ENCODE measurements at regions not wholly inside any gene's neighbourhood (a gene's known extent, or its start where the extent isn't known, plus 50 kb on each side); places are given as distances from the start of the nearest gene placed in this dataset.
"Not testable (repeated sequence)": the region's sequence is repeated elsewhere in the genome, so short reads cannot be mapped to it uniquely, and the experiment has no call there.

GRCh38 chr7:45807832-45808231 lies 65.0 kb downstream of the CCDC201 start:
- WGBS (ENCODE audit: insufficient coverage, insufficient replicate concordance, low lambda C conversion rate, missing lambda C conversion rate), result no CpG with 5 or more reads among the region's 2 CpGs
- in situ Hi-C loops (cut with MboI); H3K9me3 ChIP-seq (replicated peaks; ENCODE audit: control insufficient read depth, insufficient read depth, low read length); H3K27ac ChIP-seq (ENCODE audit: control insufficient read depth, insufficient read depth); intact Hi-C loops (cut with micrococcal nuclease; ENCODE audit: unreplicated experiment); H3K36me3 ChIP-seq (ENCODE audit: control insufficient read depth in 2 of 2, insufficient read depth in 2 of 2, low read length in 1 of 2); RAD21 ChIA-PET (ENCODE audit: unreplicated experiment); H3K4me2 ChIP-seq (ENCODE audit: control insufficient read depth, insufficient read depth); H4K20me1 ChIP-seq (ENCODE audit: control insufficient read depth, insufficient read depth); H3K79me2 ChIP-seq (ENCODE audit: control insufficient read depth, insufficient read depth, low read length); BruUV-seq (replicated peaks); H3K9ac ChIP-seq (ENCODE audit: control insufficient read depth, insufficient read depth, low read length); FAIRE-seq; H2AFZ ChIP-seq (ENCODE audit: control insufficient read depth, low read depth, low read length); ATAC-seq; POLR2A ChIA-PET; H3K27me3 ChIP-seq (replicated peaks in 1 of 2; ENCODE audit: control insufficient read depth in 2 of 2, insufficient read depth in 2 of 2, low read length in 1 of 2); H3K4me3 ChIP-seq; SMC1A ChIA-PET (ENCODE audit: uncharacterized antibody, unreplicated experiment); DNase-seq (ENCODE audit: low read depth, low spot score); H3K4me1 ChIP-seq (ENCODE audit: control insufficient read depth, insufficient read depth, low read length): not testable (repeated sequence)
- CTCF ChIA-PET, result interaction anchor here (0.7 kb wide), 1 partner anchor 49 kb away, joined by 3 read pairs; no protein-coding TSS in a partner anchor

GRCh38 chr7:45802214-45802613 lies 70.7 kb downstream of the CCDC201 start:
- H3K4me2 ChIP-seq (ENCODE audit: control insufficient read depth, insufficient read depth); H3K36me3 ChIP-seq (ENCODE audit: control insufficient read depth in 2 of 2, insufficient read depth in 2 of 2, low read length in 1 of 2); H3K27ac ChIP-seq (ENCODE audit: control insufficient read depth, insufficient read depth); POLR2A ChIA-PET; H2AFZ ChIP-seq (ENCODE audit: control insufficient read depth, low read depth, low read length); BruUV-seq (replicated peaks); H3K9me3 ChIP-seq (replicated peaks; ENCODE audit: control insufficient read depth, insufficient read depth, low read length); FAIRE-seq; H4K20me1 ChIP-seq (ENCODE audit: control insufficient read depth, insufficient read depth); CTCF ChIA-PET; ATAC-seq; H3K79me2 ChIP-seq (ENCODE audit: control insufficient read depth, insufficient read depth, low read length); in situ Hi-C loops (cut with MboI); intact Hi-C loops (cut with micrococcal nuclease; ENCODE audit: unreplicated experiment); H3K27me3 ChIP-seq (replicated peaks in 1 of 2; ENCODE audit: control insufficient read depth in 2 of 2, insufficient read depth in 2 of 2, low read length in 1 of 2); H3K4me1 ChIP-seq (ENCODE audit: control insufficient read depth, insufficient read depth, low read length); H3K4me3 ChIP-seq; H3K9ac ChIP-seq (ENCODE audit: control insufficient read depth, insufficient read depth, low read length); SMC1A ChIA-PET (ENCODE audit: uncharacterized antibody, unreplicated experiment); DNase-seq (ENCODE audit: low read depth, low spot score); RAD21 ChIA-PET (ENCODE audit: unreplicated experiment): not testable (repeated sequence)
- 100% methylated on average over 1 of the region's 3 CpGs for WGBS (ENCODE audit: insufficient coverage, insufficient replicate concordance, low lambda C conversion rate, missing lambda C conversion rate)

DNA sequence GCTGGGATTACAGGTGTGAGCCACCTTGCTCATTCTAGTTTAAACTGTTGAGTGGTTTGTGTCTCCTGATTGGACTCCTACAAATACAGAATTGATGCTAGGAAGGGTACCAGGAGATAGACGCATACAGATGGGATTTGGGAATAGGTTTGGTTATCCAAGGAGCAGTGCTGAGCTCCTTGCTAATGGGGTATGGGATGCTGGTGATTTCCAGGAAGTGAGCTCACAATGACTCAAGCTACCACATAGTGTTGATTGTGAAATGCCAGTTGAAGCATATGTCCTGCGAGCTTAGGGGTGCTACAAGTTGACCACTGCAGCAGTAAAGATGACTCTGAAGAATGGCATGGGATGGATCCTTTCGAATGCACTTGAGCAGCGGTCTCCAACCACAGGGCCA lies 75.6 kb downstream of the CCDC201 start:
- CTCF ChIA-PET; H3K27me3 ChIP-seq (replicated peaks in 1 of 2; ENCODE audit: control insufficient read depth in 2 of 2, insufficient read depth in 2 of 2, low read length in 1 of 2); H3K4me2 ChIP-seq (ENCODE audit: control insufficient read depth, insufficient read depth); H3K9ac ChIP-seq (ENCODE audit: control insufficient read depth, insufficient read depth, low read length); H3K79me2 ChIP-seq (ENCODE audit: control insufficient read depth, insufficient read depth, low read length); ATAC-seq; H3K4me1 ChIP-seq (ENCODE audit: control insufficient read depth, insufficient read depth, low read length); DNase-seq (ENCODE audit: low read depth, low spot score); intact Hi-C loops (cut with micrococcal nuclease; ENCODE audit: unreplicated experiment); RAD21 ChIA-PET (ENCODE audit: unreplicated experiment); H3K36me3 ChIP-seq (ENCODE audit: control insufficient read depth in 2 of 2, insufficient read depth in 2 of 2, low read length in 1 of 2); H3K9me3 ChIP-seq (replicated peaks; ENCODE audit: control insufficient read depth, insufficient read depth, low read length); FAIRE-seq; H3K27ac ChIP-seq (ENCODE audit: control insufficient read depth, insufficient read depth); H2AFZ ChIP-seq (ENCODE audit: control insufficient read depth, low read depth, low read length); in situ Hi-C loops (cut with MboI); SMC1A ChIA-PET (ENCODE audit: uncharacterized antibody, unreplicated experiment); H3K4me3 ChIP-seq; BruUV-seq (replicated peaks); H4K20me1 ChIP-seq (ENCODE audit: control insufficient read depth, insufficient read depth); POLR2A ChIA-PET: not testable (repeated sequence)
- 95% methylated on average over 2 of the region's 4 CpGs for WGBS (ENCODE audit: insufficient coverage, insufficient replicate concordance, low lambda C conversion rate, missing lambda C conversion rate)

GRCh38 chr7:45789641-45790040 lies 83.2 kb downstream of the CCDC201 start:
- H2AFZ ChIP-seq (ENCODE audit: control insufficient read depth, low read depth, low read length); H3K36me3 ChIP-seq (ENCODE audit: control insufficient read depth in 2 of 2, insufficient read depth in 2 of 2, low read length in 1 of 2); H4K20me1 ChIP-seq (ENCODE audit: control insufficient read depth, insufficient read depth); RAD21 ChIA-PET (ENCODE audit: unreplicated experiment); H3K27ac ChIP-seq (ENCODE audit: control insufficient read depth, insufficient read depth); H3K79me2 ChIP-seq (ENCODE audit: control insufficient read depth, insufficient read depth, low read length); H3K4me3 ChIP-seq; DNase-seq (ENCODE audit: low read depth, low spot score); H3K27me3 ChIP-seq (replicated peaks in 1 of 2; ENCODE audit: control insufficient read depth in 2 of 2, insufficient read depth in 2 of 2, low read length in 1 of 2); FAIRE-seq; intact Hi-C loops (cut with micrococcal nuclease; ENCODE audit: unreplicated experiment); H3K4me1 ChIP-seq (ENCODE audit: control insufficient read depth, insufficient read depth, low read length); H3K4me2 ChIP-seq (ENCODE audit: control insufficient read depth, insufficient read depth); BruUV-seq (replicated peaks); H3K9me3 ChIP-seq (replicated peaks; ENCODE audit: control insufficient read depth, insufficient read depth, low read length); in situ Hi-C loops (cut with MboI); ATAC-seq; POLR2A ChIA-PET; H3K9ac ChIP-seq (ENCODE audit: control insufficient read depth, insufficient read depth, low read length); CTCF ChIA-PET; SMC1A ChIA-PET (ENCODE audit: uncharacterized antibody, unreplicated experiment): not testable (repeated sequence)
- 94% methylated on average over 1 of the region's 1 CpG for WGBS (ENCODE audit: insufficient coverage, insufficient replicate concordance, low lambda C conversion rate, missing lambda C conversion rate)
